ENCODE measurements at regions not wholly inside any gene's neighbourhood (a gene's known extent, or its start where the extent isn't known, plus 50 kb on each side); places are given as distances from the start of the nearest gene placed in this dataset.

DNA sequence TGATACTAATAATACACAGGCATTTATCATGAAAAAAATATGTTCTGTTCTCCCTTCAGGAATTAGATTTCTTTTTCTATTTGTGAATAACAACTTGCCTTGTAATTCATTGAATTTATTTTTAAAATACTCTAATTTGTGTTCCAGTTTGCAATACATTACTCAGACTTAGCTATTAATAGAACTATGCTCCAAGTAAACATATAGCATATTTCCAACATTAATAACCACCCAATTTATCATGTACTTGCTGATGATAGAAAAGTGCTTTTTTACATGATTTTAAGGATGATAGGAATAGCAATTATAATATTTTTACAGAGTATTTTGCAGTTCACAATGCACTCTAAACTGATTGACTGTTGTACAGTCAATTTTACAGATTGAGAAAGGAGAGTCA lies 338.8 kb upstream of the SEMA3D start:
- Mint-ChIP-seq H3K9me3 (peaks cover 11% of the 10 kb centered on the region), H3K27ac (ENCODE audit: low read depth) (no peak overlapping the region), H3K27me3 (no peaks in the 10 kb centered on the region), H3K4me1 (no peaks in the 10 kb centered on the region), H3K4me3 (no peak overlapping the region), H3K36me3 (ENCODE audit: insufficient read depth) (no peaks in the 10 kb centered on the region)
- DNase-seq (ENCODE audit: low spot score in 2 of 2) (no peak), ATAC-seq (replicated peaks; ENCODE audit: extremely low read depth, poor library complexity, severe bottlenecking) (no peak)

DNA sequence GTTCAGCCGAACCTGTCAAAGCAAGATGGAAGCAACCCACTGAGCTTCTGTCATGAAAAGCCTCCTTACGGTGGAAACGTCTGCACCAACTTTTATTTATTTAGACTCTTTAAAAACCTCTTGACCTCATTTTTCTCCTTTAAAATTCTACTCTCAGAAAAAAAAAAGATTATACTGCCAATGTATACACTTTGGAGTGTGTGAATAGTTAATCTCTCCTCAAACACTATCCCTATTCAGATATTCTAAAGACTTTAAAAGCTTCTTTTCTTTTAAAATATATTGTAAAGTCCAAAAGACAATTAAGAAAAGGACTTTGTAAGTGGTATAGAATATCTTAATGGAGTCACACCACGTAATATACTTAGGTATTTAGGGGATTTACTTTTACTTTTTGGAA lies 335.2 kb upstream of the SEMA3D start:
- Mint-ChIP-seq H3K36me3 (ENCODE audit: insufficient read depth) (no peaks in the 10 kb centered on the region), H3K27ac (ENCODE audit: low read depth) (no peak overlapping the region), H3K4me1 (no peaks in the 10 kb centered on the region), H3K9me3 (peaks cover 6% of the 10 kb centered on the region), H3K27me3 (no peaks in the 10 kb centered on the region), H3K4me3 (no peak overlapping the region)
- no peak for ATAC-seq (replicated peaks; ENCODE audit: extremely low read depth, poor library complexity, severe bottlenecking)
- DNase-seq (ENCODE audit: low spot score in 2 of 2): no peak

DNA sequence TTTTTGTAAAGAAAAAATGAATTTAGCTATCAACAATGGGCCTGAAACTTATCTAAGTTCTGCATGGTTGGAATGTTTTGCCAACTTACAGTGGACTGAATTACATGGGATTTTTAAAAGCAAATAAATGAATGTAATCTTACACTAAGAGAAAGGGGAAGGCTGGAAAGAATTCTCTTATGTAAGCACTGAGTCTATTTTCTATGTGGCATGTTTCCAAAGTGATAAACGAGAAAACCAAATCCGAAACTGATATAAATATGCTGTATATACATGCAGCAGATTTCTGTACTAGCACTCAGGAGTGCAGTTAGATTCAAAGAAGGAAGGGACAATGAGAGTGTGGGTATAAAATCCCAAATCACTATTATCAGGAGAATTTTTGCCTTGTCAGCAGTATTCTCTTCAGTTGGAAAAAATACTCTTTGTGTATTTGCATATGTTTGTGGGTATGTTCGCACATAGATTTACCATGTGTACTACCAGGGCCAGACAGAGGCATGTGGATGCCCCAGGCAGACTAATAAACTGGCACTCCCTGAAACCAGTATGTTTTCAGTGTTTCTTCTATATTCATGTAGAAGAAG lies 334.3 kb upstream of the SEMA3D start:
- Mint-ChIP-seq H3K9me3 (peaks cover 10% of the 10 kb centered on the region), H3K27me3 (no peaks in the 10 kb centered on the region), H3K4me1 (no peaks in the 10 kb centered on the region), H3K4me3 (no peak overlapping the region), H3K36me3 (ENCODE audit: insufficient read depth) (no peaks in the 10 kb centered on the region), H3K27ac (ENCODE audit: low read depth) (no peak overlapping the region)
- DNase-seq (ENCODE audit: low spot score in 2 of 2): no peak
- no peak for ATAC-seq (replicated peaks; ENCODE audit: extremely low read depth, poor library complexity, severe bottlenecking)

DNA sequence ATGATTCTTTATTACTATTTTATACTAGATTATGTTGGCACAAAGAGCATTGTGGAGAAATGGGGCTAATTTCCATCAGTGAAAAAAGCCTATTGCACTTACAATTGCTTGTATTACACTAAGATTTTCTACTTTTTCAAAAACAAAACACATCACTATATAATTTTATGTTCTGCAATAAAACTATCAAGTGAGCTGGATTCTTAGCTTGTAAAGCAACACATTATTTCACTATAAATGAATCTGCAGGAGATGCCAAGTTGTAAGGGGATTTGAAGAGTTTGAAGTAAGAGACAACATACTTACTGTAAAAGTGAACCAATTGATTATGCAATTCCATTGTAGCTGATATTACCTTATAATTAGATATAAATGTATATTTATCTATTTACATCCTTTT lies 333.3 kb upstream of the SEMA3D start:
- ATAC-seq (replicated peaks; ENCODE audit: extremely low read depth, poor library complexity, severe bottlenecking) (no peak), DNase-seq (ENCODE audit: low spot score in 2 of 2) (no peak)
- H3K9me3 Mint-ChIP-seq: peaks cover 20% of the 10 kb centered on the region
- H3K27ac Mint-ChIP-seq (ENCODE audit: low read depth): no peak overlapping the region
- no peaks in the 10 kb centered on the region for H3K36me3 Mint-ChIP-seq (ENCODE audit: insufficient read depth)
- H3K4me1 Mint-ChIP-seq: no peaks in the 10 kb centered on the region
- H3K4me3 Mint-ChIP-seq: no peak overlapping the region
- H3K27me3 Mint-ChIP-seq: no peaks in the 10 kb centered on the region

DNA sequence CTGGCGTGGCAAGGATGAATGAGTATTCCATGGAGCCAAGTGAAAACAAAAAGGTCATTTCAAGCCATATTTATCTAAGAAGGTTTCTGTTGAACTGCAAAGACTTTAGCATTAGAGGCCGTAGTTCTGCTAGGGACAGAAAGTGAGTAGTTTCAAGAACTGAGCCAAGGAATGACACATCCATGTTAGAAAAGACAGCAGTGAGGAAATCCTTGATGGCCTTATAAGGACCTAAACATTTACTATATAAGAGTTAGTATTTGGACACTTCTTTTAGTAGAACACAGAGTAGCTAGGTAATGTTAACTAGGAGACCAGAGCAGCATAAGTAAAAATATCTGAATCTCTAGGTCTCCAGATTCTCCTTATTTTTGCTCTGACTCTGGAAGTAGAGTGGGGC lies 329.8 kb upstream of the SEMA3D start:
- H3K27me3 Mint-ChIP-seq: no peaks in the 10 kb centered on the region
- H3K36me3 Mint-ChIP-seq (ENCODE audit: insufficient read depth): no peaks in the 10 kb centered on the region
- no peak overlapping the region for H3K4me3 Mint-ChIP-seq
- ATAC-seq (replicated peaks; ENCODE audit: extremely low read depth, poor library complexity, severe bottlenecking) (no peak), DNase-seq (ENCODE audit: low spot score in 2 of 2) (no peak)
- no peak overlapping the region for H3K27ac Mint-ChIP-seq (ENCODE audit: low read depth)
- peaks cover 20% of the 10 kb centered on the region for H3K9me3 Mint-ChIP-seq
- H3K4me1 Mint-ChIP-seq: no peaks in the 10 kb centered on the region

DNA sequence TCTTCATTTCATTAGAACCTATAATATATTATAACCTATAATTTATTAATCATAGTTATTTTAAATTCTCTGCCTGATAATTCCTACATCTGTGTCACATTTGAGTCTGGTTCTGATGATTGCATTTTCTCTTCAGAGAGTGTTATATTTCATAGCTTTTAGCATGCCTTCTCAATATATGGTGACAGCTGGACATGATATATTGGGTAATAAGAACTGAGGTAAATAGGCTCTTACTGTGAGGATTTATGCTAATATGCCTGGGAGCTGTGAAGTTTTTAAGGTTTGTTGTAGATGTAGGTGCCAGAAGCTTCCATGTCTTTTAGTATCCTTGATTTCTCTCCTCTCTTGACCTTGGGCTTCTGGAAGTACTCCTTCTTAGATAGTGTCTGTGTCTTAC lies 325.9 kb upstream of the SEMA3D start:
- Mint-ChIP-seq H3K27ac (ENCODE audit: low read depth) (no peak overlapping the region), H3K36me3 (ENCODE audit: insufficient read depth) (no peaks in the 10 kb centered on the region), H3K9me3 (peaks cover 32% of the 10 kb centered on the region), H3K27me3 (no peaks in the 10 kb centered on the region), H3K4me3 (no peak overlapping the region), H3K4me1 (no peaks in the 10 kb centered on the region)
- ATAC-seq (replicated peaks; ENCODE audit: extremely low read depth, poor library complexity, severe bottlenecking) (no peak), DNase-seq (ENCODE audit: low spot score in 2 of 2) (no peak)

DNA sequence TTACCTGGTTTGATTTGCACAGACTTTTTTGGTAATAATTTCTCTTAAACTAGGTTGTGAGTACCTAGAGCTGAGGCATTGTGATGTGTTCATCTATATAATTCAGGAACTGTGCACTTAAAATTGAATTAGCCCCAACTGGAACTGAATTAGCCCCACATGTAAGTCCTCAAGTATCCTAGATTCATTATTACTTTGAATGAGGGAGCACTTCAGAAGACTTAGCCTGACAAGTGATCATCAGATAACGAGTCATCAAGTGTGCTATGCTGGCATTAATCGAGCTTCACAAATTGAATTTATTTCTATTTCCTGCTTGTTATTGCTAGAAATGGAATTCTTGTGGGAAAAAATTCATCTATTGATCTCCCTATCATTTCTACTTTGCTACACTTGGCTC lies 323.4 kb upstream of the SEMA3D start:
- ATAC-seq (replicated peaks; ENCODE audit: extremely low read depth, poor library complexity, severe bottlenecking) (no peak), DNase-seq (ENCODE audit: low spot score in 2 of 2) (no peak)
- H3K27ac Mint-ChIP-seq (ENCODE audit: low read depth): no peak overlapping the region
- peaks cover 29% of the 10 kb centered on the region for H3K9me3 Mint-ChIP-seq
- no peak overlapping the region for H3K4me3 Mint-ChIP-seq
- H3K4me1 Mint-ChIP-seq: no peaks in the 10 kb centered on the region
- no peaks in the 10 kb centered on the region for H3K36me3 Mint-ChIP-seq (ENCODE audit: insufficient read depth)
- H3K27me3 Mint-ChIP-seq: no peaks in the 10 kb centered on the region

DNA sequence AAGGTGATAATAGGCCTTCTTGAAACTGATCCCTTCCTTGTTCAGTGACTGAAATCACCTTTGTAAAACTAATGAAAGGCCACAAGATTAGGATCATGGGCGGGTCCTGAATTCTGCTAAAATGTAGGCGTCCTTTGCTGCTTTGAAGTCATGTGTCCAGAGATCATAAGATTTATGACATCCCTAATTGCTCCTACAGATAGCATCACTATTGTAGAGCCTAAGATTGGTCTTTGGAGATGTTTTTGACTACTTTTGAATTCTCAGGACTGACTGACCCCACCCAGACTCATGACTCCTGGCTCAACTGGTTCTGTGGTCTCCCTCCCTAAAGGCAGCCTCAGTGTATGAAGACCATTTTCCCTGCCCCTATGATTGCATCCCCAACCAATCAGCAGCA lies 322.6 kb upstream of the SEMA3D start:
- H3K9me3 Mint-ChIP-seq: peaks cover 25% of the 10 kb centered on the region

DNA sequence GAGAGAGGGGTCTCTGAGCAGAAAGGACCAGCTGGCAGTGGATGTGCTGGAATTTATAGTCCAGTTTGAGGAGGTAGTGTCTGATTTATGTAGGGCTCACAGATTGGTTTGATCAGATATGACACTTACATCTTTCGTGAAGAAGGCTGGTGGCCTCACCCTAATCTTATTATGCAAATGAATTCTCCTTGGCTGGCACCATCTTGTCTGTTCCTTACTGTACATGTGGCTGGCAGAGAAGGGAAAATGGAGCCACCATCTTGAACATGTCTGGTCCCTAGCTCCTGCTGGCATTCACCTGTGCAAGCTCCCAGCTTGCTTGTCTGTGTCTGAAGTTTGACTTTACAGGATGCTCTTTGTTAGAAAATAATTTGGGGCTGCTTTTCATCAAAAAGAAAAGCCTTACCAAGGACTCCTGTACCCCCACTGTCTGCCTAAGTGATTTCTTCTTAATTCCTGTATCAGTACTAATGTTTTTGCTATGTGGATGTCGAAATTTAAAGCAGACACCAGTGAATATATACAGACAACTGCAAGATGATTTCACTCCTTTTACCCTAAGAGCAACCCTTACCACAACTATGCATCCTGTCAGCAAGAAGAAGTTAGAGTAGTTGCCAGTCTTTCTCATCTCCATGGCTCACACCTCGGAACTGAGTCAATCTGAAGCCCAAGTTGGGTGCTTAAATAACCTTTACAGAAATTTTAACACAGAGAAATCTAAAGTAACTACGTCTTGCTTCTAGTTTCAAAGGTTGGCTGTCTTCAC lies 322.0 kb upstream of the SEMA3D start:
- H3K27me3 Mint-ChIP-seq: no peaks in the 10 kb centered on the region
- no peak overlapping the region for H3K4me3 Mint-ChIP-seq
- H3K36me3 Mint-ChIP-seq (ENCODE audit: insufficient read depth): no peaks in the 10 kb centered on the region
- no peak for DNase-seq (ENCODE audit: low spot score in 2 of 2)
- H3K27ac Mint-ChIP-seq (ENCODE audit: low read depth): no peak overlapping the region
- H3K4me1 Mint-ChIP-seq: no peaks in the 10 kb centered on the region
- peaks cover 22% of the 10 kb centered on the region for H3K9me3 Mint-ChIP-seq
- no peak for ATAC-seq (replicated peaks; ENCODE audit: extremely low read depth, poor library complexity, severe bottlenecking)

More for the DNA sequence above, 322.6 kb upstream of the SEMA3D start:
- H3K4me1 Mint-ChIP-seq: no peaks in the 10 kb centered on the region
- no peaks in the 10 kb centered on the region for H3K36me3 Mint-ChIP-seq (ENCODE audit: insufficient read depth)
- no peaks in the 10 kb centered on the region for H3K27me3 Mint-ChIP-seq
- H3K27ac Mint-ChIP-seq (ENCODE audit: low read depth): no peak overlapping the region
- ATAC-seq (replicated peaks; ENCODE audit: extremely low read depth, poor library complexity, severe bottlenecking) (no peak), DNase-seq (ENCODE audit: low spot score in 2 of 2) (no peak)
- no peak overlapping the region for H3K4me3 Mint-ChIP-seq

DNA sequence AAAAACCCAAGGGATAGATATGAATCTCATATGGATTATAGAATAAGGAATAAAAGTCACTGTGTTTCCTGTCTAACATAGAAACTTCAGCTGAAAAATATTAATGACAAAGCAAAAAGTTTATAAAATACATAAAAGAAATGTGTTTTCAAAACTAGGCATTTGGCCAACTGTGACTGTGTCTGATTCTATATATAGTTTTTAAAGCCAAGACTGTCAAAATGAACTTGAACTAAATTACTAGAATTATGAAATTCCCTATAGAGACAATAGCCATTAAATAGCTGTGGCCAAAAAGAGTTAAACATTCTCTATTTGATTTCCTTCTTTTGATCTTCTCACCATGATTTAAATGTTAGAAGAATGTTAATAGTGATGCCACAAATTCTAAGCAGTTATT lies 311.2 kb upstream of the SEMA3D start:
- H3K36me3 Mint-ChIP-seq (ENCODE audit: insufficient read depth): no peaks in the 10 kb centered on the region
- H3K4me3 Mint-ChIP-seq: no peak overlapping the region
- peaks cover 12% of the 10 kb centered on the region for H3K9me3 Mint-ChIP-seq
- DNase-seq (ENCODE audit: low spot score in 2 of 2) (no peak), ATAC-seq (replicated peaks; ENCODE audit: extremely low read depth, poor library complexity, severe bottlenecking) (no peak)
- H3K27ac Mint-ChIP-seq (ENCODE audit: low read depth): no peak overlapping the region
- H3K27me3 Mint-ChIP-seq: no peaks in the 10 kb centered on the region
- H3K4me1 Mint-ChIP-seq: no peaks in the 10 kb centered on the region

DNA sequence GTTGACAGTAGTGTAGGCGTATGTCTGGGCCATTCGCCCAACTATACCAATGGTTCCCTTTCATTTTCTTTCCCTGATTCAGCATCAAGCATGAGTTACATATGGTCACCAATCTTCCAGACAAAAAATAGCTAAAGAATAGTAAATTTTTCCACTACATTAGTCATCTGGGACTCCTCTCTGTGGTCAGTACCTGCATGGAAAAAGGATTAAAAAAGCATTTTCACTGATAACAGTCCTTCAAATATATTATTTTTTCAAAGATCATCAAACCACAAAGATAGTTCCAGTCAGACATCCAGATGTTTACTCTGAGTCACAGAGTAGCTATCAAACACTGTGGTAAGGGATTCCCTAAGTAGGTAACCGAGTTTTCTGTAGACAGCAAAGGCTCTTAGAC lies 302.6 kb upstream of the SEMA3D start:
- no peaks in the 10 kb centered on the region for H3K27me3 Mint-ChIP-seq
- ATAC-seq (replicated peaks; ENCODE audit: extremely low read depth, poor library complexity, severe bottlenecking): no peak
- DNase-seq (ENCODE audit: low spot score in 2 of 2): no peak
- no peak overlapping the region for H3K27ac Mint-ChIP-seq (ENCODE audit: low read depth)
- H3K36me3 Mint-ChIP-seq (ENCODE audit: insufficient read depth): no peaks in the 10 kb centered on the region
- H3K4me3 Mint-ChIP-seq: no peak overlapping the region
- peaks cover 11% of the 10 kb centered on the region for H3K9me3 Mint-ChIP-seq
- H3K4me1 Mint-ChIP-seq: no peaks in the 10 kb centered on the region

DNA sequence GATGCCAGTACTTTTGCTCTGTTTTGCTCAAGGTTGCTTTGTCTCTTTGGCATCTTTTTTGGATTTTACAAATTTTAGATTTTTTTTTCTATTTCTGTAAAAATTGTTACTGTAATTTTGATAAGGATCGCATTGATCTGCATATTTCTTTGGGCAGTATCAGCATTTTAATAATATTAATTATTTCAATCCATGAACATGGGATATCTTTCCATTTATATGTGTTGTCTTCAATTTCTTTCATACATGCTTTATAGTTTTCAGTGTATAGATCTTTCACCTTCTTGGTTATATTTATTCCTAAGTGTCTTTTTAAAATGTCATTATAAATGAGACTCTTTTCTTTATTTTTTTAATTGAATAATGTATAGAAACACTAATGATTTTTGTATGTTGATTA lies 301.6 kb upstream of the SEMA3D start:
- Mint-ChIP-seq H3K4me1 (no peaks in the 10 kb centered on the region), H3K36me3 (ENCODE audit: insufficient read depth) (no peaks in the 10 kb centered on the region), H3K9me3 (peaks cover 9% of the 10 kb centered on the region), H3K27me3 (no peaks in the 10 kb centered on the region), H3K27ac (ENCODE audit: low read depth) (no peak overlapping the region), H3K4me3 (no peak overlapping the region)
- no peak for ATAC-seq (replicated peaks; ENCODE audit: extremely low read depth, poor library complexity, severe bottlenecking)
- DNase-seq (ENCODE audit: low spot score in 2 of 2): no peak

DNA sequence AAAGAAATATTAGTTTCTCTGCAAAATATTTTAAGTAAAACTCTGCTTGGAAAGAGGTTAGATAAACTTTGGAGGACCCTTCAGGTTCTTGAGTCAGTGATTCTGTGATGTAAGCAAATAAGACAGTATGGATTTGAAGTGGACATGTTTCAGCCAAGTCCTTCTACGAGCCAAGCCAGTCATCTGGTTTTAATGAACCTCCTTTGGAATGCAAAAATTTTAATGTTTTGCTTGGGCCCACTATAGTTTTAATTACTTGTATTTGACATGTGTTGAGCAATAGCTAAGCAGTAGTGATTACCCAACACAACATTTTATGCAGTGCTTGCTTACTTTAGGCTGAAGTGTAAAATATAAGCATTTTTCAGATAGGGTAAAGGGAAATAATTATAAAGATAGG lies 296.3 kb upstream of the SEMA3D start:
- no peak for DNase-seq (ENCODE audit: low spot score in 2 of 2)

More for the DNA sequence above, 296.3 kb upstream of the SEMA3D start:
- ATAC-seq (replicated peaks; ENCODE audit: extremely low read depth, poor library complexity, severe bottlenecking): no peak
- H3K4me1 Mint-ChIP-seq: no peaks in the 10 kb centered on the region
- no peak overlapping the region for H3K4me3 Mint-ChIP-seq
- H3K27me3 Mint-ChIP-seq: no peaks in the 10 kb centered on the region
- no peaks in the 10 kb centered on the region for H3K36me3 Mint-ChIP-seq (ENCODE audit: insufficient read depth)
- H3K27ac Mint-ChIP-seq (ENCODE audit: low read depth): no peak overlapping the region
- H3K9me3 Mint-ChIP-seq: peaks cover 20% of the 10 kb centered on the region
